ENCODE measurements at regions not wholly inside any gene's neighbourhood (a gene's known extent, or its start where the extent isn't known, plus 50 kb on each side); places are given as distances from the start of the nearest gene placed in this dataset.

DNA sequence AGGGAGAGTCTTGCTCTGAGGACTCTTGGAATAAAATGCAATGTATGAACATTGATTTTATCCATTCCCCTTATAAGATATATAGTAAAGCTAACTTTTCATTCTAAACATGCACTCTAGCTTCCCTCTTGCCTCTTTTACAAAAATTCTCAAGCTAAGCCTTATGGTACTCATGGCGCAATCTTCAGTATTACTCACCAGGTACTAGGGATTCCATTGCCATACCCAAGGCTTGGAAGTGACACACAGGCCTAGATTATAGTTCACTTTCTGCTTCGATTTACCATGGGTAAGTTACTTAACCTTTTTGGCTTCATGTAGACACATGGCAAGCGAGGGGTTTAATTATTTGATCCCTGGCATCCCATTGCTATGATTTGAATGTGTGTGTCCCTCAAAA lies 331.5 kb downstream of the LRIG3 start:
- Histone ChIP-seq H3K27me3 (replicated peaks; ENCODE audit: control insufficient read depth, insufficient read depth, low read length) (no peaks in the 10 kb centered on the region), H3K4me1 (no peaks in the 10 kb centered on the region), H3K36me3 (ENCODE audit: control insufficient read depth, insufficient read depth, low read length) (no peaks in the 10 kb centered on the region), H3K9me3 (no peaks in the 10 kb centered on the region; the same call in 1 of the 2 replicates), H3K4me3 (ENCODE audit: low read depth, low read length) (no peak overlapping the region)
- Mint-ChIP-seq H3K4me3 (ENCODE audit: unreplicated experiment) (no peak overlapping the region), H3K9me3 (ENCODE audit: unreplicated experiment) (no peaks in the 10 kb centered on the region), H3K36me3 (ENCODE audit: insufficient read depth, unreplicated experiment) (no peaks in the 10 kb centered on the region), H3K27me3 (ENCODE audit: insufficient read depth, unreplicated experiment) (no peaks in the 10 kb centered on the region), H3K4me1 (ENCODE audit: low read depth, unreplicated experiment) (no peaks in the 10 kb centered on the region), H3K27ac (ENCODE audit: unreplicated experiment) (no peak overlapping the region)
- DNase-seq: no peak
- BruUV-seq (replicated peaks): no TSS peak
- CTCF ChIA-PET: no interaction called here
- intact Hi-C loops (cut with micrococcal nuclease; ENCODE audit: unreplicated experiment): no loop called here
- TF ChIP-seq, protein P1, sequence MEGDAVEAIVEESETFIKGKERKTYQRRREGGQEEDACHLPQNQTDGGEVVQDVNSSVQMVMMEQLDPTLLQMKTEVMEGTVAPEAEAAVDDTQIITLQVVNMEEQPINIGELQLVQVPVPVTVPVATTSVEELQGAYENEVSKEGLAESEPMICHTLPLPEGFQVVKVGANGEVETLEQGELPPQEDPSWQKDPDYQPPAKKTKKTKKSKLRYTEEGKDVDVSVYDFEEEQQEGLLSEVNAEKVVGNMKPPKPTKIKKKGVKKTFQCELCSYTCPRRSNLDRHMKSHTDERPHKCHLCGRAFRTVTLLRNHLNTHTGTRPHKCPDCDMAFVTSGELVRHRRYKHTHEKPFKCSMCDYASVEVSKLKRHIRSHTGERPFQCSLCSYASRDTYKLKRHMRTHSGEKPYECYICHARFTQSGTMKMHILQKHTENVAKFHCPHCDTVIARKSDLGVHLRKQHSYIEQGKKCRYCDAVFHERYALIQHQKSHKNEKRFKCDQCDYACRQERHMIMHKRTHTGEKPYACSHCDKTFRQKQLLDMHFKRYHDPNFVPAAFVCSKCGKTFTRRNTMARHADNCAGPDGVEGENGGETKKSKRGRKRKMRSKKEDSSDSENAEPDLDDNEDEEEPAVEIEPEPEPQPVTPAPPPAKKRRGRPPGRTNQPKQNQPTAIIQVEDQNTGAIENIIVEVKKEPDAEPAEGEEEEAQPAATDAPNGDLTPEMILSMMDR (IDR thresholded peaks at IDR 0.05; ENCODE audit: insufficient read depth in 1 of 2, low read depth in 1 of 2, low read length in 1 of 2, severe bottlenecking in 1 of 2, unreplicated experiment in 1 of 2): no peak
- POLR2A ChIA-PET: no interaction called here

DNA sequence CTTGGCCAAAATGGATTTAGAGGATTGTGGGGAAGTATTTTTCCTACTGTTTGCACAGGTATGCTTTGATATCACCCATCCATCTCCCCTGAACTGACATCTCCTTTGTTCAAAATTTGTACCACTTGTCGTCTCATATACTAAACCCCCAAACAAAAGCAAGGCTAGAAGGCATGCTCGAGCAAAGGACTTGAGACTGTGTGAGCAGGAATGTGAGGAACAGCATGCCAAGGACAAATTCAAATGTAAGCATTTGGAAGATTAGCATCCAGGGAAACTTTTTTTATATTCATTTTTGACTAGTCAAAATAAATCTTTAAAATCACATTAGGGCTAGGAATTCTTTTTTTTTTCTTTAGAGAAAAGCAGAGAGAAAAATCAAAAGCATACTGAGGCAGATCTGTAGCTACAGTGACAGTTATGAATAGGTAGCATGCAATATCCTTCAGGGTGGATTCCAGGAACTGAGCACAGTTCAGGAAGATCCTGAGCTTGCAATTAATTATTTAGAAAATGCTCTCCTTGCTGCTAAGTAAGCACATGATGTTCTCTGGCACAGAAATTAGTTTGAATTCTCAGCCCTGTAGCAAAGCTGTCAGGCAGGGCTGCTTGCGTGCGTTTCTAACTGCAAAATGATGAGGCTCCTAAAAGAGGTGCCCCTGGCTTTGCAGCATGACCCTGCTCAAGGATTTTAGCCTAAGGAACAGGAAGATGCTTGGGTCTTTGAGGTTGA lies 327.7 kb downstream of the LRIG3 start:
- ChIA-PET CTCF (interaction anchor here (1.1 kb wide), 1 partner anchor 52 kb away, joined by 3 read pairs; no protein-coding TSS in a partner anchor), POLR2A (no interaction called here)
- BruUV-seq (replicated peaks): no TSS peak
- intact Hi-C loops (cut with micrococcal nuclease; ENCODE audit: unreplicated experiment): no loop called here
- Mint-ChIP-seq H3K36me3 (ENCODE audit: insufficient read depth, unreplicated experiment) (no peaks in the 10 kb centered on the region), H3K27me3 (ENCODE audit: insufficient read depth, unreplicated experiment) (no peaks in the 10 kb centered on the region), H3K4me3 (ENCODE audit: unreplicated experiment) (no peak overlapping the region), H3K27ac (ENCODE audit: unreplicated experiment) (no peak overlapping the region), H3K4me1 (ENCODE audit: low read depth, unreplicated experiment) (no peaks in the 10 kb centered on the region), H3K9me3 (ENCODE audit: unreplicated experiment) (no peaks in the 10 kb centered on the region)
- Histone ChIP-seq H3K4me3 (ENCODE audit: low read depth, low read length) (no peak overlapping the region), H3K9me3 (no peaks in the 10 kb centered on the region; the same call in 1 of the 2 replicates), H3K4me1 (no peaks in the 10 kb centered on the region), H3K27me3 (replicated peaks; ENCODE audit: control insufficient read depth, insufficient read depth, low read length) (no peaks in the 10 kb centered on the region), H3K36me3 (ENCODE audit: control insufficient read depth, insufficient read depth, low read length) (no peaks in the 10 kb centered on the region)
- TF ChIP-seq, protein P1 (IDR thresholded peaks at IDR 0.05; ENCODE audit: insufficient read depth in 1 of 2, low read depth in 1 of 2, low read length in 1 of 2, severe bottlenecking in 1 of 2, unreplicated experiment in 1 of 2): no peak
- DNase-seq: no peak

DNA sequence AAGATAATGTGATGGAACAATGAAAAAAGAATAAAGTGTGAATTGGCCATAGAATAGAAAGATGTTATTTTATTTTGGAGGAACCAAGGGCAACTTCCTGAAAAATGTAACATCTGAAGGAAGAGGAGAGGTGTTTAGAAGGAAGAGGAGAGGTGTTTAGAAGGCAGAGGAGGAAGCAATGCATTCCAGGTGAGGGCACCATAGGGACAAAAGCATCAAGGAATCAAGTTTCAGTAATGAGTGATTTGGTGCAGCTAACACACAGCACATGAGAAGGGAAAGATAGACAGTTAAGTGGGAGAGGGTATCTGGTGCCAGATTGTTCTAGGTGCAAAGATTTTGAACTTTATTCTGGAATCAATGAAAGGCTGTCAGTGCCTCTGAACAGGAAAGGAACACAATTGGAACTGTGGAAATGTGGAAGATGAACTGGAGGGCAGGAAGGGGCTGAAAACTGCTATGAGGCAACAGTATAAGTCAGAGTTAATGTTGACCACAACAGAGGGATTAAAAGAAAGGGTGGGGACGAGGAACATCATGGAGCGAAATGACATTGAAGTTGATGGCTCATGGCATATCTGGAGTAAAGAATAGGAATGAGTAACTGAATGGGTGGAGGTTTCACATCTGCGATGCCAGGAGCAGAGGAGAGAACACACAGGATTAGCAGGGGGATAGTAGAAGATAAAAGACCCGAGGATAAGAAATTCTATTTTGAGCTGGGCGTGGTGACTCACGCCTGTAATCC lies 326.6 kb downstream of the LRIG3 start:
- Histone ChIP-seq H3K4me3 (ENCODE audit: low read depth, low read length) (no peak overlapping the region), H3K4me1 (no peaks in the 10 kb centered on the region), H3K36me3 (ENCODE audit: control insufficient read depth, insufficient read depth, low read length) (no peaks in the 10 kb centered on the region), H3K27me3 (replicated peaks; ENCODE audit: control insufficient read depth, insufficient read depth, low read length) (no peaks in the 10 kb centered on the region), H3K9me3 (no peaks in the 10 kb centered on the region; the same call in 1 of the 2 replicates)
- DNase-seq: no peak
- intact Hi-C loops (cut with micrococcal nuclease; ENCODE audit: unreplicated experiment): no loop called here
- Mint-ChIP-seq H3K27me3 (ENCODE audit: insufficient read depth, unreplicated experiment) (no peaks in the 10 kb centered on the region), H3K4me1 (ENCODE audit: low read depth, unreplicated experiment) (no peaks in the 10 kb centered on the region), H3K4me3 (ENCODE audit: unreplicated experiment) (no peak overlapping the region), H3K36me3 (ENCODE audit: insufficient read depth, unreplicated experiment) (no peaks in the 10 kb centered on the region), H3K9me3 (ENCODE audit: unreplicated experiment) (no peaks in the 10 kb centered on the region), H3K27ac (ENCODE audit: unreplicated experiment) (no peak overlapping the region)
- TF ChIP-seq, protein P1 (IDR thresholded peaks at IDR 0.05; ENCODE audit: insufficient read depth in 1 of 2, low read depth in 1 of 2, low read length in 1 of 2, severe bottlenecking in 1 of 2, unreplicated experiment in 1 of 2): no peak
- POLR2A ChIA-PET: no interaction called here
- no TSS peak for BruUV-seq (replicated peaks)
- CTCF ChIA-PET: no interaction called here
